GM13977 (cell line): ENCODE measurements at regions not wholly inside any gene's neighbourhood (a gene's known extent, or its start where the extent isn't known, plus 50 kb on each side); places are given as distances from the start of the nearest gene placed in this dataset.
A peak's percentile ranks its signal among the peaks of the same experiment; 100 is the strongest.

ENCODE experiments used
- DNase-seq: peaks from one replicate; pipeline ENCODE4 v3.0.0; 2012; ENCODE audit warnings: low spot score
- in situ Hi-C: fragments of 300-500 bp; cut with MboI; formaldehyde crosslinking; loops from one replicate; pipeline ENCODE4 v1.12.0; 2022; ENCODE audit warnings: low sequenced_read_pairs, low pct_unique_long_range_greater_than_20kb, mixed read lengths, inconsistent platforms; ENCODE audit not compliant: unreplicated experiment
- TF ChIP-seq, protein P1 (sequence below): IDR thresholded peaks from 2 replicates; pipeline ENCODE4 v1.5.1; 2012; ENCODE audit warnings: mild to moderate bottlenecking, control low read depth; ENCODE audit not compliant: insufficient read depth; ENCODE audit errors: extremely low read depth, missing control alignments

DNA sequence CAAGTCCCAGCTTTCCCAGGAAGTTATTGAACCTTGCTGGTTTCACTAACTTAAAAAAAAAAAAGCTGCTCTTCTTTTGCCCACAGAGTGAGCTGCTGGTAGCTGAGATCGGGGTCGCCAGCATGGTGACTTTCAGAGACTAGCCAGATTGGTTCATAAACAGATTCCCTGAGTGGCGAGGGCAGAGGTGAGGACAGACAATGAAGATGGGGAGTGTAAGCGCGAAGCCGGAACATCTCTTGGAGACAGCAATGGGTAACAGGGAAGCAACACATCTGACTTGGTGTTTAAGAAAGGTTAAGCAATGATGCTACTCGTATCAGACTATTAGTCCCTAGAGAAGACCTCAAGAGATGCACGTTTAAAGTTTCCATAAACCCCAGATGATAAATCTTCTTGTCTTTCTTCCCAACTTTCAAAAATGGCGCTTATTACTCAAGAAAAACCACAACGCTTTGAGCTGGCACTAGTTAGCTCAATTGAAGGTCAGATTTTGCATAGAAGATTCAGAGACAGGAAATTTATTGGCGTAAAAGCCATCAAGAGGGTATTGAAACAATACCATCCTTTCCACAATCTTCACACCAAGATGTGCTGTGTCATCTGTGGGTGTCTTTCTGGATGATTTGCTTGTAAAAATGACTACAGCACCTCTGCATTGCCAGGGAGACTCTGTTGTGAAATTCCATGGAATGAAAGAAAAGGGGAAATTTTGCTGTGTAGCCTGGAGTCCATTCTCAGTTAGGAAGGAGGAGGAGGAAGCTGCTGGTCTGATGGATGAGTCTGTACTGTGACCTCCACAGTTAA lies 193.1 kb upstream of the CXCR4 start:
- in situ Hi-C loops, result no loop called here
- DNase-seq, result no peak

DNA sequence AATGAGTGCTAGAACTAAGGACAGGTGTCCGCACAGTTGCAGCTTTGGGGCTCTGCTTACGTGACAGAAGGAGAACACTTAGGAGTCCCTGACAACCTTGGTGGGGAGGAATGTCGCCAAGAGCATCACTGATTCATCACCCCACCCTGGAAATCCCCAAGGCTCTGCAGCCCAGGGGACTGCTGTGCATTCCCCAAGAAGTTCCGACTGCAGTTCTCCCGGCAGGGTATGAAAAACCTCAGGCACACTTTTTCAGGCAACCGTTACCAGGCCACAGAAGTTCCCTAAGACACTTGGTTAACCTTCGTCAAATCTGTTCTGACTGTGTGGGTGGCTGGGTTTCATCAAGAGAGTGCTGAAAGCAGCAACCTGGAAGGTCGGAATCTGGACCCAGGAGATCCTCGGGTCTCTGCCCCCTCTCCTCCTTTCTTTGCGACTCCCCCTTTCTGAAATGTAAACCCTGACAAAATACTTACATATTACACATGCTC lies 192.1 kb upstream of the CXCR4 start:
- in situ Hi-C loops, result no loop called here
- TF ChIP-seq, protein P1, sequence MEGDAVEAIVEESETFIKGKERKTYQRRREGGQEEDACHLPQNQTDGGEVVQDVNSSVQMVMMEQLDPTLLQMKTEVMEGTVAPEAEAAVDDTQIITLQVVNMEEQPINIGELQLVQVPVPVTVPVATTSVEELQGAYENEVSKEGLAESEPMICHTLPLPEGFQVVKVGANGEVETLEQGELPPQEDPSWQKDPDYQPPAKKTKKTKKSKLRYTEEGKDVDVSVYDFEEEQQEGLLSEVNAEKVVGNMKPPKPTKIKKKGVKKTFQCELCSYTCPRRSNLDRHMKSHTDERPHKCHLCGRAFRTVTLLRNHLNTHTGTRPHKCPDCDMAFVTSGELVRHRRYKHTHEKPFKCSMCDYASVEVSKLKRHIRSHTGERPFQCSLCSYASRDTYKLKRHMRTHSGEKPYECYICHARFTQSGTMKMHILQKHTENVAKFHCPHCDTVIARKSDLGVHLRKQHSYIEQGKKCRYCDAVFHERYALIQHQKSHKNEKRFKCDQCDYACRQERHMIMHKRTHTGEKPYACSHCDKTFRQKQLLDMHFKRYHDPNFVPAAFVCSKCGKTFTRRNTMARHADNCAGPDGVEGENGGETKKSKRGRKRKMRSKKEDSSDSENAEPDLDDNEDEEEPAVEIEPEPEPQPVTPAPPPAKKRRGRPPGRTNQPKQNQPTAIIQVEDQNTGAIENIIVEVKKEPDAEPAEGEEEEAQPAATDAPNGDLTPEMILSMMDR, result no peak
- DNase-seq, result peak; percentile 34

More for the DNA sequence above, 193.1 kb upstream of the CXCR4 start:
- TF ChIP-seq, protein P1, result no peak

DNA sequence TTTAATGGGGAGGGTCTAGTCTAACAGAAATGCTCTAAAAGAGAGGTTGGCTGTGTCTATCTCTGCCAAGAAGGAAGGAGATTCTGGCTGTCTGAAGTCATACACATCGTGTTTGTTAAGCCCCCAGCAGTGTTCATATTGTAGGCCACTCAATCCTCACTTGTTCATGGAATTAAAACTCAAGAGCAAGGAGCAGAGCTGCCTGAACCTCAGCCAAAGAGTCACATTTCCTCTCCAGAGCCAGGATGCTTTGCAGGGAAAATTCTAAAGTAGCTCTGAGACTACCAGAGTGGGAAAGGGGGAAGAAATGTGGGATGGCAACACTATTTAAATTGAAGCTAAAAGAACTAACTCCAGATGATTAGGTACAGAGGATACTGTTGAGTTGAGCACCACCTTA lies 190.7 kb upstream of the CXCR4 start:
- no peak for DNase-seq
- TF ChIP-seq, protein P1, result no peak
- in situ Hi-C loops, result no loop called here

DNA sequence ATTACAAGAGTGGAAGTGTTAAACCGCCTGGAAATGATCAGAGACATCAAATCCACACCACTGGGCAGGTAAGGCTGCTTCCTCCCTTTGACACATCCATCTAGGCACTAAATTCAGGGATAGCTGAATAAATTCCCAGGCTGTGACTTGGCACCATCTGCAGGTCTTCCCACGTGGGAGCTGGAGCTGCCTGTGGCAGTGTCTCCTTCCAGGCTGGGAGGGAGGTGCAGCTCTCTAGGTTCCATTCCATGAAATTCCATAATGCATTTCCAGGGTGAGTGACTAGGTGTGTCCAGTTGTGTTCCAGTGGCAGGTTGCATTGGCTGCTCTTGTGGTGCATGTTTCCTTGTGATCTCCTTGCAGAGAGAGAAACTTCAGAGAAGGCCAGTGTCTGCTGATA lies 188.9 kb upstream of the CXCR4 start:
- DNase-seq, result no peak
- in situ Hi-C loops, result no loop called here

DNA sequence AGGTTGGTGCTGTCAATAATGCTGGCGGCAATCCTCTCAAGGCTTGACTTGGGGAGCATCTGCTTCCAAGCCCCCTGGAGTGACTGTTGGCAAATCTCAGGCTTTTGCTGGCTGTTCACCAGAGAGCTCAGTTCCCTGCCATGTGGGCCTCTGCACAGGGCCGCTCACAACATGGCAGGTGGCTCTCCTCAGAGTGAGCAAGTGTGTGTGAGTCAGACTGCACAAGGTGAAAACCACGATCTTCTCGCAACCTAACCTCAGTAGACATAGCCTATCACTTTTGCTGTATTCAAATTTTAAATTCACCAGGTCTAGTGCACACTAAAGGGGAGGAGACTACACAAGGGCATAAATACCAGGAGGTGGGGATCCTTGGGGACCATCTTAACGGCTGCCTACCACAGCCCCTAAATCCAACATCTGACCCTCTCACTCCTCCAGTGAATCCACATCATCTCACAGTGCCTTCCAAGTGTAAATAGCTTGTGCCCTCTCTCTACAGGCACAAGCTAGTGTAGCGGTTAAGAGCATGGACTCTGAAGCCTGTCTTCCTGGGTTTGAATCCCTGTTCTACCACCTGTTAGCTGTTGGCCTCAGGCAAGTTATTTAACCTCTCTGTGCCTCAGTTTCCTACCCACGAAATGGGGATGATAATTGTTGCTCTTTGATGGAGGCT lies 187.7 kb upstream of the CXCR4 start:
- peak; percentile 56 for DNase-seq
- TF ChIP-seq, protein P1, result no peak
- in situ Hi-C loops, result no loop called here

More for the DNA sequence above, 188.9 kb upstream of the CXCR4 start:
- TF ChIP-seq, protein P1, result no peak

DNA sequence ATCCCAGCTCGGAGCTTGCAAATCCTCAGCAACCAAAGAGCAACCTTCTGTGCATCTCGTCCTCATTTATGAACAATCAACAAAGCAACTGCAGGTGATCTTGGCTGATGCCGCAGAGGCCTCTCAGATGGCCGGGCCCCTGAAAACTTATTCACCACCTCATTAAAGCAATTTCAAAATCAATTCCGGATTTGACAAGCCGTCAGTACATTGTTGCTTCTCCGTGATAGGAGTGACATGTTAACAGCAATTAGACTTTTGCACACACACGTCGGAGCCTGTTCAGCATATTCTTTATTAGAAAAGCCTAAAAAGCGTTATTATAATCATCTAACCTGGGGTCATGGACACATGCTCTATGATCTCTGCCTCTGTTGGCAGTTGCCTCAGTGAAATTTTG lies 183.1 kb upstream of the CXCR4 start:
- TF ChIP-seq, protein P1, result no peak
- DNase-seq, result no peak
- in situ Hi-C loops, result no loop called here
